CD14-positive monocyte (primary cell): ENCODE measurements at regions not wholly inside any gene's neighbourhood (a gene's known extent, or its start where the extent isn't known, plus 50 kb on each side); places are given as distances from the start of the nearest gene placed in this dataset.

ENCODE experiments used
- DNase-seq, 3 donors: peaks; one replicate each; pipeline ENCODE4 v3.0.0-alpha.2; 2011 to 2022
- H2AFZ ChIP-seq: 2 replicates; pipeline ENCODE4 v1.6.0; 2012; ENCODE audit warnings: mild to moderate bottlenecking, low read depth, low read length, inconsistent platforms; ENCODE audit not compliant: insufficient read depth, poor library complexity, severe bottlenecking
- H3K27ac ChIP-seq, 2 donors: 1 replicate in 1 of 2; 2 replicates in 1 of 2; pipeline ENCODE4 v1.5.1; 2012 to 2013; ENCODE audit warnings: low read length in 2 of 2, control low read depth in 1 of 2, inconsistent platforms in 1 of 2, low read depth in 1 of 2, mild to moderate bottlenecking in 1 of 2
- H3K27me3 ChIP-seq, 2 donors: one replicate each; pipeline versions ENCODE4 v1.6.0 to v1.6.1; 2011 to 2013; ENCODE audit warnings: low read length in 2 of 2; ENCODE audit not compliant: control insufficient read depth in 2 of 2, insufficient read depth in 2 of 2
- H3K36me3 ChIP-seq, 2 donors: replicated peaks in 1 of 2; 1 replicate in 1 of 2; 2 replicates in 1 of 2; pipeline versions ENCODE4 v1.5.1 to v1.6.1; 2012 to 2013; ENCODE audit warnings: low read length in 2 of 2, control low read depth in 1 of 2, inconsistent platforms in 1 of 2, mild to moderate bottlenecking in 1 of 2; ENCODE audit not compliant: insufficient read depth in 2 of 2, control insufficient read depth in 1 of 2
- H3K4me1 ChIP-seq, 2 donors: 1 replicate in 1 of 2; 2 replicates in 1 of 2; pipeline versions ENCODE4 v1.5.1 to v1.6.1; 2012 to 2013; ENCODE audit warnings: low read length in 2 of 2, control low read depth in 1 of 2, inconsistent platforms in 1 of 2, mild to moderate bottlenecking in 1 of 2, moderate library complexity in 1 of 2; ENCODE audit not compliant: insufficient read depth in 2 of 2, control insufficient read depth in 1 of 2
- H3K4me2 ChIP-seq: replicated peaks from 2 replicates; pipeline ENCODE3; 2012; ENCODE audit warnings: low read length, moderate library complexity, mild to moderate bottlenecking; ENCODE audit not compliant: poor library complexity, severe bottlenecking; ENCODE audit errors: extremely low read depth
- H3K4me3 ChIP-seq, 3 experiments: fragments of 200-600 bp in 1 of 3; sonication (generic) in 1 of 3; replicated peaks in 1 of 3; 1 replicate in 2 of 3; 2 replicates in 1 of 3; pipeline ENCODE4 v1.5.1; 2011 to 2013; ENCODE audit warnings: low read length in 3 of 3, mild to moderate bottlenecking in 3 of 3, control low read depth in 2 of 3, low read depth in 2 of 3, inconsistent platforms in 1 of 3, moderate library complexity in 1 of 3
- H3K79me2 ChIP-seq: 2 replicates; pipeline ENCODE4 v1.6.0; 2012; ENCODE audit warnings: mild to moderate bottlenecking, control low read depth, inconsistent platforms, low read length, moderate library complexity; ENCODE audit not compliant: insufficient read depth
- H3K9ac ChIP-seq: 2 replicates; pipeline ENCODE4 v1.6.0; 2017; ENCODE audit warnings: low read length, mild to moderate bottlenecking; ENCODE audit not compliant: insufficient read depth, poor library complexity, severe bottlenecking
- H3K9me3 ChIP-seq, 2 donors: replicated peaks in 1 of 2; 1 replicate in 1 of 2; 2 replicates in 1 of 2; pipeline versions ENCODE4 v1.5.1 to v1.6.1; 2012 to 2013; ENCODE audit warnings: low read length in 2 of 2, control low read depth in 1 of 2; ENCODE audit not compliant: control insufficient read depth in 1 of 2, insufficient read depth in 1 of 2
- H4K20me1 ChIP-seq: 2 replicates; pipeline ENCODE4 v1.6.0; 2012; ENCODE audit warnings: mild to moderate bottlenecking, low read length, control low read depth, moderate library complexity; ENCODE audit not compliant: insufficient read depth
- H3K27ac Mint-ChIP-seq, 7 donors: one replicate each; pipeline ENCODE4 v1.8.0; 2020; ENCODE audit warnings: mild to moderate bottlenecking in 7 of 7, mixed read lengths in 7 of 7, moderate library complexity in 6 of 7, inconsistent platforms in 2 of 7
- H3K27me3 Mint-ChIP-seq, 3 donors: one replicate each; pipeline ENCODE4 v1.8.0; 2021 to 2022; ENCODE audit warnings: low read depth in 3 of 3, mild to moderate bottlenecking in 3 of 3, mixed read lengths in 3 of 3, moderate library complexity in 3 of 3, inconsistent platforms in 1 of 3
- H3K36me3 Mint-ChIP-seq, 2 donors: one replicate each; pipeline ENCODE4 v1.8.0; 2020; ENCODE audit warnings: mixed read lengths in 2 of 2, inconsistent platforms in 1 of 2, mild to moderate bottlenecking in 1 of 2
- H3K4me1 Mint-ChIP-seq: one replicate; pipeline ENCODE4 v1.8.0; 2020; ENCODE audit warnings: mild to moderate bottlenecking, mixed read lengths
- H3K4me3 Mint-ChIP-seq, 2 donors: one replicate each; pipeline ENCODE4 v1.8.0; 2020; ENCODE audit warnings: mild to moderate bottlenecking in 2 of 2, mixed read lengths in 2 of 2, moderate library complexity in 1 of 2
- H3K9me3 Mint-ChIP-seq, 7 donors: one replicate each; pipeline ENCODE4 v1.8.0; 2020 to 2022; ENCODE audit warnings: mixed read lengths in 7 of 7, mild to moderate bottlenecking in 6 of 7, moderate library complexity in 6 of 7, inconsistent platforms in 2 of 7
- WGBS: methylation state at CpG from one replicate; pipeline ENCODE4 v1.1.5; 2013; ENCODE audit warnings: missing lambda C conversion rate; ENCODE audit not compliant: insufficient coverage; 5-methylcytosine and 5-hydroxymethylcytosine counted together
- intact Hi-C, 2 donors: fragments of 100-400 bp; cut with micrococcal nuclease; formaldehyde crosslinking; loops; one replicate each; pipeline versions ENCODE4 v1.15.0 to v1.15.1; 2023
- TF ChIP-seq, protein P1 (sequence below): fragments of 200-600 bp; IDR thresholded peaks from one replicate; pipeline ENCODE4 v1.8.0; 2022; ENCODE audit warnings: antibody characterized with exemption, mild to moderate bottlenecking

DNA sequence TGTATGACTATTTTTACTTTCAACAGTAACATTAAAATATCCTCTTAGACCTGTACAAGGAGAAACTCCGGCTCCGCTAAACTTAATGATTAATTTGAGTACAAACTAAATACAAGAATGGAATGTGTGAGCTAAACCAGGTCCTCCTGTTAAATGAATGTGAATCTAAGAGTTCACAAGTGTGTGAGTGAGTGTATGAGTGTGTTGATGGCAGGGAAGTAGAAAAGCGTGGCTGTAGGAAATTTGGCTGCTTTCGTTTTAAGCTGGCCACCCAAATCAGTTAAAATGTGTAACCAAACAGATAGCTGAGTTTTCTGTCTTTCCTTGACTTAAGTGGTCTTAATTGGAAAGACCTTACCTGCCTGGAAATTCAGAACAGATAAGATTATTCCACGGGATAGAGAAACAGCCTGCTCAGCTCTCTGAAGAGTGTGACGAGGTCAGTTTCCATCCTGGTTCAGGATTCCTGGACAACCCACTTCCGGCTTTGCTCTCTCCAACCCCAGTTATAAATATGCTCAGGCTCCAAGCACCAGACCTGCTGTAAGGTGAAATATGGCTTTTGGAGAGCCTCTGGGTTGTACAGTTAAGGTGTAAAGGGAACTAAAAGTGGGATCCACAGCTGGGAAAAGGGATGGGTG, 908.6 kb upstream of the EDIL3 start:
- Histone ChIP-seq H3K9me3 (no peaks in the 10 kb centered on the region), H4K20me1 (no peaks in the 10 kb centered on the region), H3K27me3 (no peaks in the 10 kb centered on the region), H3K9ac (no peak overlapping the region), H3K4me3 (no peak overlapping the region), H2AFZ (no peak overlapping the region), H3K4me1 (no peaks in the 10 kb centered on the region), H3K36me3 (no peaks in the 10 kb centered on the region), H3K4me2 (no peak overlapping the region), H3K27ac (no peak overlapping the region), H3K79me2 (no peaks in the 10 kb centered on the region)
- 83% methylated on average over 4 of the region's 7 CpGs for WGBS
- no peaks in the 10 kb centered on the region for H3K4me1 Mint-ChIP-seq
- no peaks in the 10 kb centered on the region for H3K36me3 Mint-ChIP-seq
- no peak overlapping the region for H3K27ac Mint-ChIP-seq
- intact Hi-C loops: no loop called here
- no peak overlapping the region for H3K4me3 Mint-ChIP-seq
- TF ChIP-seq, protein P1, sequence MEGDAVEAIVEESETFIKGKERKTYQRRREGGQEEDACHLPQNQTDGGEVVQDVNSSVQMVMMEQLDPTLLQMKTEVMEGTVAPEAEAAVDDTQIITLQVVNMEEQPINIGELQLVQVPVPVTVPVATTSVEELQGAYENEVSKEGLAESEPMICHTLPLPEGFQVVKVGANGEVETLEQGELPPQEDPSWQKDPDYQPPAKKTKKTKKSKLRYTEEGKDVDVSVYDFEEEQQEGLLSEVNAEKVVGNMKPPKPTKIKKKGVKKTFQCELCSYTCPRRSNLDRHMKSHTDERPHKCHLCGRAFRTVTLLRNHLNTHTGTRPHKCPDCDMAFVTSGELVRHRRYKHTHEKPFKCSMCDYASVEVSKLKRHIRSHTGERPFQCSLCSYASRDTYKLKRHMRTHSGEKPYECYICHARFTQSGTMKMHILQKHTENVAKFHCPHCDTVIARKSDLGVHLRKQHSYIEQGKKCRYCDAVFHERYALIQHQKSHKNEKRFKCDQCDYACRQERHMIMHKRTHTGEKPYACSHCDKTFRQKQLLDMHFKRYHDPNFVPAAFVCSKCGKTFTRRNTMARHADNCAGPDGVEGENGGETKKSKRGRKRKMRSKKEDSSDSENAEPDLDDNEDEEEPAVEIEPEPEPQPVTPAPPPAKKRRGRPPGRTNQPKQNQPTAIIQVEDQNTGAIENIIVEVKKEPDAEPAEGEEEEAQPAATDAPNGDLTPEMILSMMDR: no peak
- peaks cover 0 to 2% (median 0%) of the 10 kb centered on the region in 3 donors for H3K27me3 Mint-ChIP-seq
- peaks cover 0 to 4% (median 0%) of the 10 kb centered on the region in 7 donors for H3K9me3 Mint-ChIP-seq
- no peak for DNase-seq

DNA sequence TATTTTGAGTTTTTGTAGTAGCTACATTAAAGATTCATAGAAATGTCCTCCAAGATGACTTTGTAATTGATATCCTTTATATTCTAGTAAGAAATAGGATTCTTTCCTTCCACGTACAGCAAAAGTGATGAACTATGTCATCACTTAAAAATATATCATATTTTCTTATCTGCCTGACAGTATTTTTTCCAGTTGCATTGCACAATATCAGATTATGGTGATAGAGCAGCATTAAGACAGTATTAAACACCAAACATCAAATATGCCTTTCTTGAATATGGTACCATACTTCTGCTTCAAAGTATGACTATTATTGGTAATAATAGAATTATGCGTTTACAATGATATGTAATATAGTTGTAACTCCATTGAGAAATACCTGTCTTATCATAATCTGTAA, 919.8 kb upstream of the EDIL3 start:
- no peaks in the 10 kb centered on the region for H3K4me1 ChIP-seq
- no peak overlapping the region for H3K4me2 ChIP-seq
- no peaks in the 10 kb centered on the region for H4K20me1 ChIP-seq
- Mint-ChIP-seq H3K36me3 (no peaks in the 10 kb centered on the region), H3K9me3 (peaks cover 0 to 4% (median 0%) of the 10 kb centered on the region in 7 donors), H3K4me3 (no peak overlapping the region), H3K27me3 (no peaks in the 10 kb centered on the region), H3K27ac (no peak overlapping the region), H3K4me1 (no peaks in the 10 kb centered on the region)
- no peaks in the 10 kb centered on the region for H3K79me2 ChIP-seq
- DNase-seq: no peak
- no peak overlapping the region for H2AFZ ChIP-seq
- H3K4me3 ChIP-seq: no peak overlapping the region
- WGBS: no CpG with 5 or more reads among the region's 2 CpGs
- TF ChIP-seq, protein P1: no peak
- H3K27me3 ChIP-seq: no peaks in the 10 kb centered on the region
- H3K36me3 ChIP-seq: no peaks in the 10 kb centered on the region
- no peak overlapping the region for H3K9ac ChIP-seq
- intact Hi-C loops: no loop called here
- peaks cover 0 to 3% of the 10 kb centered on the region in 2 donors for H3K9me3 ChIP-seq
- H3K27ac ChIP-seq: no peak overlapping the region
